WTC11 (cell line): ENCODE measurements at regions not wholly inside any gene's neighbourhood (a gene's known extent, or its start where the extent isn't known, plus 50 kb on each side); places are given as distances from the start of the nearest gene placed in this dataset.

Experiments
- ATAC-seq: fragments of 200-7000 bp; cut with Tn5 transposase; 2 replicates; pipeline ENCODE4 v1.10.0; 2021; ENCODE audit warnings: mild to moderate bottlenecking, moderate library complexity
- CTCF ChIA-PET: fragments of 300-600 bp; sonication (Branson Sonifier 250); formaldehyde crosslinking; loops from one replicate; lab custom pipeline; 2021; ENCODE audit warnings: antibody characterized with exemption; lab: Charles Lee
- POLR2A ChIA-PET: fragments of 350-600 bp; sonication (Branson Sonifier 250); formaldehyde crosslinking; loops from one replicate; lab custom pipeline; 2021; ENCODE audit warnings: antibody characterized with exemption; lab: Charles Lee
- DNase-seq: peaks from one replicate; pipeline ENCODE4 v3.0.0; 2021; ENCODE audit warnings: low spot score
- H3K27ac Mint-ChIP-seq: 2 replicates; pipeline ENCODE4 v1.8.0; 2021; ENCODE audit warnings: mixed read lengths
- H3K27me3 Mint-ChIP-seq: 2 replicates; pipeline ENCODE4 v1.8.0; 2021; ENCODE audit warnings: low read depth, mild to moderate bottlenecking, moderate library complexity, mixed read lengths
- H3K36me3 Mint-ChIP-seq: 2 replicates; pipeline ENCODE4 v1.8.0; 2021; ENCODE audit warnings: mixed read lengths
- H3K4me1 Mint-ChIP-seq: 2 replicates; pipeline ENCODE4 v1.8.0; 2022; ENCODE audit warnings: mixed read lengths
- H3K4me3 Mint-ChIP-seq: 2 replicates; pipeline ENCODE4 v1.8.0; 2021; ENCODE audit warnings: mild to moderate bottlenecking, moderate library complexity, mixed read lengths
- H3K9me3 Mint-ChIP-seq: 2 replicates; pipeline ENCODE4 v1.8.0; 2021; ENCODE audit warnings: mixed read lengths
- AFF4 ChIP-seq: sonication (generic); formaldehyde crosslinking; IDR thresholded peaks from 2 replicates; pipeline ENCODE4 v1.8.1; 2023; ENCODE audit warnings: mild to moderate bottlenecking, missing genetic modification reagents, borderline replicate concordance
- CBFB ChIP-seq: sonication (generic); formaldehyde crosslinking; IDR thresholded peaks from 2 replicates; pipeline ENCODE4 v1.8.1; 2022; ENCODE audit warnings: mild to moderate bottlenecking, low read depth, missing genetic modification reagents
- E2F4 ChIP-seq: sonication (generic); formaldehyde crosslinking; IDR thresholded peaks from 2 replicates; pipeline ENCODE4 v1.8.1; 2022; ENCODE audit warnings: low read depth, mild to moderate bottlenecking, moderate library complexity, missing genetic modification reagents, borderline replicate concordance
- GTF2I ChIP-seq: fragments of 250-450 bp; sonication (Bioruptor Pico); conservative IDR thresholded peaks from 2 replicates; pipeline ENCODE4 v1.4.0; 2021; ENCODE audit warnings: mild to moderate bottlenecking
- MYBL2 ChIP-seq: sonication (generic); formaldehyde crosslinking; IDR thresholded peaks from 2 replicates; pipeline ENCODE4 v1.8.1; 2023; ENCODE audit warnings: mild to moderate bottlenecking, moderate library complexity, missing genetic modification reagents
- OVOL2 ChIP-seq: fragments of 250-450 bp; sonication (Bioruptor Pico); IDR thresholded peaks from 2 replicates; pipeline ENCODE4 v1.9.0; 2021; ENCODE audit warnings: mild to moderate bottlenecking, borderline replicate concordance
- PRDM15 ChIP-seq: sonication (generic); formaldehyde crosslinking; IDR thresholded peaks from 2 replicates; pipeline ENCODE4 v1.8.0; 2022; ENCODE audit warnings: missing genetic modification reagents
- RELA ChIP-seq: sonication (generic); formaldehyde crosslinking; IDR thresholded peaks from 2 replicates; pipeline ENCODE4 v1.8.1; 2022; ENCODE audit warnings: missing genetic modification reagents, mild to moderate bottlenecking, borderline replicate concordance
- RORB ChIP-seq: fragments of 250-450 bp; sonication (Bioruptor Pico); IDR thresholded peaks from 2 replicates; pipeline ENCODE4 v1.9.0; 2021; ENCODE audit warnings: mild to moderate bottlenecking
- SMAD3 ChIP-seq: sonication (generic); formaldehyde crosslinking; IDR thresholded peaks from 2 replicates; pipeline ENCODE4 v1.8.0; 2022; ENCODE audit warnings: missing genetic modification reagents, mild to moderate bottlenecking, borderline replicate concordance
- SMAD4 ChIP-seq: sonication (generic); formaldehyde crosslinking; IDR thresholded peaks from 2 replicates; pipeline ENCODE4 v1.8.0; 2022; ENCODE audit warnings: mild to moderate bottlenecking, missing genetic modification reagents
- TP53 ChIP-seq: sonication (generic); formaldehyde crosslinking; IDR thresholded peaks from 2 replicates; pipeline ENCODE4 v1.8.1; 2023; ENCODE audit warnings: mild to moderate bottlenecking, missing genetic modification reagents
- ZNF138 ChIP-seq: sonication (generic); formaldehyde crosslinking; conservative IDR thresholded peaks from 2 replicates; pipeline ENCODE4 v1.8.1; 2022; ENCODE audit warnings: mild to moderate bottlenecking, moderate library complexity, missing genetic modification reagents
- ZNF416 ChIP-seq: fragments of 250-450 bp; sonication (Bioruptor Pico); IDR thresholded peaks from 2 replicates; pipeline ENCODE4 v1.9.0; 2021; ENCODE audit warnings: mild to moderate bottlenecking, inconsistent platforms
- TF ChIP-seq, protein P1 (sequence below): sonication (generic); formaldehyde crosslinking; IDR thresholded peaks from 2 replicates; pipeline ENCODE4 v1.8.1; 2023; ENCODE audit warnings: mild to moderate bottlenecking, missing genetic modification reagents
- TF ChIP-seq, protein P2 (sequence below): sonication (generic); formaldehyde crosslinking; IDR thresholded peaks from 2 replicates; pipeline ENCODE4 v1.8.1; 2023; ENCODE audit warnings: mild to moderate bottlenecking, missing genetic modification reagents

- H3K4me1 Mint-ChIP-seq: peaks cover 7% of the 10 kb centered on the region
- ATAC-seq (peak; percentile 38; the same call in 1 of the 2 replicates), DNase-seq (peak; percentile 23)
- ChIA-PET CTCF (interaction anchor here (0.6 to 1.4 kb wide), 2 partner anchors 62 to 87 kb away, joined by 3 to 4 read pairs; no protein-coding TSS in a partner anchor), POLR2A (no interaction called here)
- no peaks in the 10 kb centered on the region for H3K36me3 Mint-ChIP-seq
- no peak overlapping the region for H3K4me3 Mint-ChIP-seq
- no peaks in the 10 kb centered on the region for H3K27me3 Mint-ChIP-seq
- no peak overlapping the region for H3K27ac Mint-ChIP-seq
- peaks cover 18% of the 10 kb centered on the region for H3K9me3 Mint-ChIP-seq
- no peak for TF ChIP-seq SMAD4 (CRISPR knock-in tag)
- no peak for TF ChIP-seq ZNF416 (CRISPR knock-in tag)
- TF ChIP-seq, protein P1, sequence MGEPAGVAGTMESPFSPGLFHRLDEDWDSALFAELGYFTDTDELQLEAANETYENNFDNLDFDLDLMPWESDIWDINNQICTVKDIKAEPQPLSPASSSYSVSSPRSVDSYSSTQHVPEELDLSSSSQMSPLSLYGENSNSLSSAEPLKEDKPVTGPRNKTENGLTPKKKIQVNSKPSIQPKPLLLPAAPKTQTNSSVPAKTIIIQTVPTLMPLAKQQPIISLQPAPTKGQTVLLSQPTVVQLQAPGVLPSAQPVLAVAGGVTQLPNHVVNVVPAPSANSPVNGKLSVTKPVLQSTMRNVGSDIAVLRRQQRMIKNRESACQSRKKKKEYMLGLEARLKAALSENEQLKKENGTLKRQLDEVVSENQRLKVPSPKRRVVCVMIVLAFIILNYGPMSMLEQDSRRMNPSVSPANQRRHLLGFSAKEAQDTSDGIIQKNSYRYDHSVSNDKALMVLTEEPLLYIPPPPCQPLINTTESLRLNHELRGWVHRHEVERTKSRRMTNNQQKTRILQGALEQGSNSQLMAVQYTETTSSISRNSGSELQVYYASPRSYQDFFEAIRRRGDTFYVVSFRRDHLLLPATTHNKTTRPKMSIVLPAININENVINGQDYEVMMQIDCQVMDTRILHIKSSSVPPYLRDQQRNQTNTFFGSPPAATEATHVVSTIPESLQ: no peak
- no peak for TF ChIP-seq OVOL2 (CRISPR knock-in tag)
- no peak for TF ChIP-seq ZNF138 (CRISPR knock-in tag)
- TF ChIP-seq GTF2I (CRISPR knock-in tag): no peak
- TF ChIP-seq CBFB (CRISPR knock-in tag): no peak
- TF ChIP-seq SMAD3: no peak
- no peak for TF ChIP-seq RELA (CRISPR knock-in tag)
- no peak for TF ChIP-seq MYBL2 (CRISPR knock-in tag)
- no peak for TF ChIP-seq E2F4 (CRISPR knock-in tag)
- no peak for TF ChIP-seq PRDM15 (CRISPR knock-in tag)
- TF ChIP-seq AFF4 (CRISPR knock-in tag): no peak
- no peak for TF ChIP-seq TP53
- TF ChIP-seq, protein P2, sequence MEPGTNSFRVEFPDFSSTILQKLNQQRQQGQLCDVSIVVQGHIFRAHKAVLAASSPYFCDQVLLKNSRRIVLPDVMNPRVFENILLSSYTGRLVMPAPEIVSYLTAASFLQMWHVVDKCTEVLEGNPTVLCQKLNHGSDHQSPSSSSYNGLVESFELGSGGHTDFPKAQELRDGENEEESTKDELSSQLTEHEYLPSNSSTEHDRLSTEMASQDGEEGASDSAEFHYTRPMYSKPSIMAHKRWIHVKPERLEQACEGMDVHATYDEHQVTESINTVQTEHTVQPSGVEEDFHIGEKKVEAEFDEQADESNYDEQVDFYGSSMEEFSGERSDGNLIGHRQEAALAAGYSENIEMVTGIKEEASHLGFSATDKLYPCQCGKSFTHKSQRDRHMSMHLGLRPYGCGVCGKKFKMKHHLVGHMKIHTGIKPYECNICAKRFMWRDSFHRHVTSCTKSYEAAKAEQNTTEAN (CRISPR knock-in tag): no peak
- TF ChIP-seq RORB (CRISPR knock-in tag): no peak
Measured at GRCh38 chr1:103267893-103268292, 159.6 kb upstream of the COL11A1 start.
